ENCODE measurements at regions not wholly inside any gene's neighbourhood (a gene's known extent, or its start where the extent isn't known, plus 50 kb on each side); places are given as distances from the start of the nearest gene placed in this dataset.

GRCh38 chr4:53913771-53914170, 150.6 kb downstream of the CHIC2 start:
- no peak for TF ChIP-seq CTCF (IDR thresholded peaks at IDR 0.05)
- TF ChIP-seq SIN3A (IDR thresholded peaks at IDR 0.05; ENCODE audit: borderline replicate concordance, insufficient read depth, low read depth, low read length), result no peak
- no peak for TF ChIP-seq POLR2AphosphoS5 (IDR thresholded peaks at IDR 0.05; ENCODE audit: low read depth, low read length)
- no peak for TF ChIP-seq REST (IDR thresholded peaks at IDR 0.05; ENCODE audit: insufficient read depth in 1 of 2, low read depth in 2 of 2, low read length in 1 of 2)
- TF ChIP-seq TCF7L2 (IDR thresholded peaks at IDR 0.05; ENCODE audit: low read depth, low read length), result no peak

Data from Panc1 (cell line).